Inflammatory macrophage (primary cell): ENCODE measurements at regions not wholly inside any gene's neighbourhood (a gene's known extent, or its start where the extent isn't known, plus 50 kb on each side); places are given as distances from the start of the nearest gene placed in this dataset.

Experiments used
- DNase-seq, 2 donors: peaks; one replicate each; pipeline ENCODE4 v3.0.0-alpha.2; 2020 to 2022

DNA sequence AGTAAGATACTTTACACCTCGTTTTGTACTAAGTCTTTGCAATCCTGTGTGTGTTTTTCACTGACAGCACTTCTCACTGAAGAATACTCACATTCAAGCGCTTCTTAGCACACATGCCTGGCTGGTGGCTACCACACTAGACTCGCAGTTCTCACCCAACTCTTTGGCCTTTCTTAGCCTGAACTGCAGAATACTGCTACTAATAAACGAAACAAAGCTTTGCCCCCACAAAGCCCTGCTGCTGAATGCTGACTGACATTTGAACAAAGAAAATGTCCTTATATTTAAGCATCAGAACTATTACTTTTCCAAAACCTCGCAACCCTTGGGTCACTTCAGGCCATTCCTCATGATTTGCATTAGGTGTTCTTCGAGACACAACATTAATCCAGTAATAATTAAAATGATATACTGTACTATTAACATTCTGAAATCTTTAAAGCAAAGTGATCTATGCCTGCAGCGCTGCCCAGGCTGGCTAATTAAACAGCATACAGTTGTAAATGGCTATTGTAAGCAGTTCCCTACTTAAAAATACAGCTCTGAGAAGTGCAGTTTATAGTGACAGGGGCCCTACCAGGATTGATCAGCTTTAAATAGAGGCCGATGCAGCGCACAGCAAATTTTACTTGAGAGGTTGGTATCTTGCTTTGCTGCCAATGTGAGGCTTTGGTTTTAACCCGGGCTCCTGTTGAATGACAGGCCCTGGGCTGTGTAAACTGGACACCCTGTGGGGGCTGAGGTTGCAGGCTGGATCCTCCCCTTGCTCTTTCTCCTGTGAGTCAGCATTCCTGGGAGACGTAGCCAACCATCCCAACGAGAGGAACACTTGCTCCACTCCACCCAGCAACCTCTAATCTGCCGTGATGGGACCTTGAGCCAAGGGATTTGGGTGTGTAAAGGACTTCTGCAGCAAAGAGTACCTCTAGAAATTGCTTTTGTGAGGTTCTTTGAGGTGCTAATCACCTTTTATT lies 899.0 kb downstream of the TFAP2A start:
- no peak for DNase-seq

DNA sequence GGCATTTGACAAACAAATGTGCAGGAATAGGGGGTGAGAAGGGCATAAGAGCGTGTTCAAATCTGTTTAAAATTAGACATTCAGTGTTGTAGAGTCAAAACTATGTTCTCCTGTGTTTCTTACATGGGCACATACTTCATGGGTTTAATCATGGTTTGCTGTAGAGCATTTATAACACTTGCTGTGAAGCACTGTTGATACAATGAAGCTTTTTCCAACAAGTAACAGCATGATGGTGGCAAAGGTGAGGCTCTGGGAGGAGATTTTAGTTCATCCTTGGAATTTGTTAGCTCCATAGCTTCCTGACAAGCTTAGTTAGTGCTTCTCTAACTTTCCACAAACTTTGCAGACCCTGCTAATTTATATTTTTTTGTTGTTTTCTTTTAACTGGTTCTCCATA lies 900.7 kb downstream of the TFAP2A start:
- DNase-seq = no peak

DNA sequence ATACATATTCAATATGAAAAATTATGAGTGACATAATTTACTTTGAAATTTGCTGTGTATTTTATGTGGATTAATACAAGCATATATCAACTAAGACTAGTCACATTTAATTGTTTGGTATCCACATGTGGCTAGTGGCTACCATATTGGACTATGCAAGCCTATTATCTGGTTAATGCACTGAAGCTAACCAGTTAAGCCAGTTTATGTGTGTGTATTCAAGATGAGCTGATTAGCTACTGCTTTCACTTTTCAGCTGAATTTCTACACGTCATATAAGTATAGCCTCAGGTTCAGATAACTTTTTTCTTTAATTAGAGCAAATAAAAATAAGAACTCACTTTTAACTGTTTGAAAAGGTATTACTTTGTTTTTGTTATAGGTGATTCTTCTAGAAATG lies 903.7 kb downstream of the TFAP2A start:
- no peak for DNase-seq

DNA sequence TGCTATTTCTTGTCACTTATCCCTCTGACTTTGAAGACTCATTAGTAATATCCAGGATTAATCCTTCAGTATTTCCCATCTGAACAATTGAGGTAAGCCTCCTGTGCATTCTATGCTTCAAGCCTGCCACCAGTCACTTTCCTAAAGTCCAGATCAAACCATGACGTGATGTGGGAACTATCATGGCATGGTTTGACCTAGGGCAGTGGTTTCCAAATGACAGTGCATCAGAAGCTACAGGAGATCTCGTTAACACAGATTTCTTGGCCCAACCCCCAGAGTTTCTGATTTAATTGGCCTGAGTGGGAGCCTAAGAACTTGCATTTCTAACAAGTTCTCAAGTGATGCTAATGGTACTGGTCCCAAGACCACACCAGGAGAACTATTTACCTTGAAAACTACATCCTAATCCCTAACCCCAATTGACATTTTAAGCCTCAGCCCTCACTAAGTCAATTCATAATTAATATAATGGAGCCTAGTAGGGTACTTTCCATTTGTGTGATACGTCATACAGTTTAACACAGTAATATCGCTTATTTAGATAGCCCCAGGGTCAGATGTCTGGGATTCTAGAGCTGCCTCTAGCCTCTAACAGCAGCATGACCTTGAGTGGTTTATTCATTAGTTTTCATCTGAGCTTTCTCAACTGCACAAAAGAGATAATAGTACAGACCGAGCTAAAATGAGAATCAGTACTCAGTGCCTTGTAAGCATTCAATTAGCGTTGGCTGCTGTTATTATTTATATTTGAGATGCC lies 907.6 kb downstream of the TFAP2A start:
- DNase-seq = no peak

DNA sequence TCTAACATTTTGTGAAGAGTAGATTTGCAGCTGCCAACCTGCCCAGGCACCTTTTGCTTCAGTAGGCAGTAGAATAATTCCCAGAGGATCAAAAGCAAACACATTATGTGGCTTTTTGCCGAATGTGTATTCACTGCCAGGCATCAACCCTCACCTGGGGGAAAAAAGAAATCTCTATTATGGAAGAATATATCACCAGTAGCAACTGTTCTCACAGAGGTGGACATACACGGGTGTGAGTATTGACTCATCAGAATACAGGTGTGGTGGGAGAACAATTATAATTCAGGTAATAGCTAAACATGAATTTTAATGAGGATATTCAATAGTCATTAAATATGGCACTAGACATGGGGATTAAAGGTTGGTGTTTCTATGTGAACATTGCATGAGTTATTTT lies 910.7 kb downstream of the TFAP2A start:
- DNase-seq = no peak

DNA sequence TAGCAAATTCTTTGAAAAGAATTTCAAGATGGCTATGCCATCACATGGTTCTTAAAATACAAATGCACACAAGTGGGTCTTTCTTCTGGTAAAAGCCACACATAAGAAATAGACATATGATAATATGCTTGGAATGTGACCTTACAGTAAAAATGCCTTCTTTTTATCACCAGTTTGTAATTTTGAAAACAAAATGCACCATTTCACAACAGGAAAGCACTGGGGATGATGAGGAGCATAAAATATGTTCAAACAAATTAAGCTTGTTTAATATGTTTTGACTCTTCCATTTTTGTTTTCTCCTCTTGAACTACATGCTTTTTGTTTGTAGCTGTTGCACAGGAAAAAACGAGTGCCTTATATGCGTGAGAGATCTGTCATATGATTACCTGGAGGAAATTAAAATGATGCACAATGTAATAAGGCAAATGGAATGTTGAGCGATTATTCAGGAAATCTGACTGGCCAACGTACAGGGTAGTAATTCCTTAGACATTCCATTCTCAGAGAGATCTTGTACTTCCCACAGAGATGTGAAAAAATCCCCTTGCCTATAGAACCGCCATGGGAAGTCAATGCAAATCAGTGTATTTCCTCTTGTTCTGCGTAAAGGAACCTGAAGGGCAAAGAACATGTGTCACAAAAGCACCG lies 911.6 kb downstream of the TFAP2A start:
- DNase-seq = no peak

DNA sequence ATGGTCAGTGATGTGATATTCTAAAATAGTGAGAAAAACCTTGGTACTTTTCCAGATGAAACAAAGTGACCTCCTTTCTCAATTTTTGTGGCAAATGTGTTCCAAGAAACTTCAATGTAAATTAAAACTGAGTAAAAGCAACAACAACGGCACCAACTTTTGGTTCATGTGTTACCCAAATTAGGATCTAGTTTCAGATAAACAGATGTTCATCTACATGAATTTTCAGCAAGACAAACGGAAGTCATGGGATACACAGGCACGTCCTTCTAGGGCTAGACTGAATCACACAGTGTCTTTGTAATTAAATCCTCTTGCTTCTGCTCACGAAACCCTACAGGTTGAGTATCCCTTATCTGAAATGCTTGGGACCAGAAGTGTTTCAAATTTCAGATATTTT lies 915.2 kb downstream of the TFAP2A start:
- no peak for DNase-seq

DNA sequence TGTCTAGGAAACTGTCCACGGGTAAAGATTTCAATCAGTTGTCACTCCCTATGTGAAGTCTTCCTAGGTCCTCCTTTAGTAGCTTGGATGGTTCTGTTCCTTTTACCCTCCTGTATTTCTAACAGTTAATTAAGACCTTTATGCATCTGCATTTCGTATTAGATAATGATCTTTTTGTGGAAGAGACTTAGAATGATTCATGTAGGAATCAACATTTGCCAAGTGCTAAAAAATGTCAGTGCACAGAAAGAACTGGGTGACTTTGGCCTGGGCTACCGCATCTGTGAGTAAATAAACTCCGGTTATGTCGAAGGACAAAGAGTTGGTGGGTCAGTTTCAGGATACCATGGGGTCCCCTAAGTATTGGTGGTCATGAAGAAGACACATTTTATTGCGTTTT lies 918.0 kb downstream of the TFAP2A start:
- DNase-seq = no peak

DNA sequence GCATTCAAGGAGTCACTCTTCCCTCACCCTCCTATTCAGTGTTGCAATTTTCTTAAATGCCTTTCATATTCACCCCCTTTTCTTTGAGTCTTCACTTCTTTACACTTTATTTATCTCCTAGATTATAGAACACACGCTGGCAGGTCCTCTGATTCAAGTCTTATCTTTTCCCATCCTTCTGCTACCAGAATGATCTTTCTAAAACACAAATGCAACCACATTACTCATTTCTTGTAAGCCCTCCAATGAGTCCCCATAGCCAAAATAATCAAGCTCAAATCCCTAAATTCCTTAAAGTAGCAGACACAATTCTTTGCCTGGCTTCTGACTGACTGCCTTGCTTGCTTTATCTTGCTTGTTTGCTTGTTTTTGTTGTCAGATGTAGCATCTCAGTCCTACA lies 920.0 kb downstream of the TFAP2A start:
- DNase-seq = no peak

DNA sequence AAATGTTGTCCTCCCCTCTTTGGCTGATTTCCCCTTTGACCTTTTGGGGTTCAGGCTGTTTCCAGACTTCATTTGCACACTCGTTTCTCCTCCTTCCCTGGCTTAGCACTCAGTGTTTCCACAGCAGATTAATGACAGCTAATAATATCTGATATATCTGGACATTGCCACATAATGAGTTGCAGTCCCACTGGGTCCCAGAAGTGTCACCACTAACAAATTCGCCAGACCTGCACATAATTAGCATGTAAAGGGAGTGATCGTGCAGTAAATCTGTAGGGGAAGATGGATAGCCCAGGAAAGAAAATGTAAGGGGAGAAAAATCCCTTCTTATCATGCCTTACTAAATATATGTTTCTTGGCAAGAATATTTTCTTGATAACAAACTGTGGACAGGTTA lies 922.1 kb downstream of the TFAP2A start:
- DNase-seq = no peak

DNA sequence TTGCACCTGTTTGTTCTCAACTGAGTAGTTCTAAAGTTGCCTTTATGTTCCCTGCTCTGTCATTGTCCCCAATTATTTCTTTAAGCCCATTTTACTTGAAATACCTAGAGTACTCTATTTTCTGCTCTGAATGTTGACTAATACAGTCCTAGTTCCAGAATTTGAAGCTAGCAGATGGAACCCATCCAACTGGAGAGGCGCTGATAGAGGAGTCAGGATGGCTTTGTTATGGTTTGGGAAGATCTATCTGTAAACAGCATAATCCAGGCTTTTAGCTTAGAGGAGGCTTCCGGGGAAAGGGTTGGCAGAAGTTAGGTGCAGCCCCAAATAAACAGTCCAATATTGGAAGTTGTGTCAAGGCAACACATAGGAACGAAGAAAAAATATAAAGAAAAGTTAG lies 927.7 kb downstream of the TFAP2A start:
- DNase-seq = no peak

DNA sequence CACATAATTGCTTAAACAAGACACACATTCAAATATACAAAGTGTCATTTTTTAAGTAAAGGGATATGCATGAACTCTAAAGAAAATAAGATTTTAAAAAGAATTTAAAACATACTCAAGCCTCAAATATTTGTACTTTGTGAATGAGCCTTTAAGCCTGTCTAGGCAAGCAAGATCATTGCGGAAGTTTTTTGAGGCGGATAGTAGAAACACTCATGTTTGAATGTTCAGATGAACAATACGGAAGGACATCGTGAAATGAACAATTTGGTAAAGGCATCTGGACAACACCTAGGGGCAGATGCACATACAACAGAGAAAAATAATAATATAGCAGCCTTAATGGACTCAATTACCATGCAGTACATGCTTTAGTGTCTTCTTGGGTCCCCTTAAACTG lies 928.9 kb downstream of the TFAP2A start:
- no peak for DNase-seq

DNA sequence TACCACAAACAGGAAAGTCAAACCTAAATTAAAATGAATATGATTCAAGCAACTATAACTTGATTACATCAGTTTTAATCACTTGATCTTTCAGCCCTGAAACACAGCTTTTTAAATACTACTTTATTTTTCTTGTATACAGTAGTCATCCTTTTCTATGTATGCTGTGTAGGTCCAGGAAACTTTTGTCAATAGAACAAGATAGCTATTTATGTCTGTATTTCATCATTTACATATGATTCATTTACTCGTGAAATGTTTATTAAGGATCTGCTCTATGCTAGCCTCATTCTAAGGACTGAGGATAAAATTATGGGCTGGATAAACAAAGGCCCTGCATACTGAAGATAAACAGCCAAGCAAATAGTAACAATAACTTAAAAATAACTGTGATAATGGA lies 930.2 kb downstream of the TFAP2A start:
- no peak for DNase-seq

DNA sequence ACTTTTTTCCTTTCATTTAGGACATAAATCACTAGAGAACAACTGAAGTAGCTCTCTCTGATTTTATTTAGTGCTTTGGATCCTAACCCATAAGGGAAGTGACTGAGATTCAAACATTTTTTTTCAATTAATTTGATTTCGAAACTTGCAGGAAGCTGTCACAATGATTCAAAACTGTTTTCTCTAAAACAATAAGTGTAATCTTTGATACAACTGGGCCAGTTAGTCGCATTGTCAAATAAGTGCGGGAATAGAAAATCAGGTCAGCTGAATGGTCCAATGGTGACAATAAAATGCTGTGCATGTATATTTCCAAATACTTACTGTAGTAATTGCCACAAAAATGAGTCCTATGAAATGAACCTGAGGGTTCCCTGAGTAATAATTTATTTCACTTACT lies 930.8 kb downstream of the TFAP2A start:
- DNase-seq = no peak

DNA sequence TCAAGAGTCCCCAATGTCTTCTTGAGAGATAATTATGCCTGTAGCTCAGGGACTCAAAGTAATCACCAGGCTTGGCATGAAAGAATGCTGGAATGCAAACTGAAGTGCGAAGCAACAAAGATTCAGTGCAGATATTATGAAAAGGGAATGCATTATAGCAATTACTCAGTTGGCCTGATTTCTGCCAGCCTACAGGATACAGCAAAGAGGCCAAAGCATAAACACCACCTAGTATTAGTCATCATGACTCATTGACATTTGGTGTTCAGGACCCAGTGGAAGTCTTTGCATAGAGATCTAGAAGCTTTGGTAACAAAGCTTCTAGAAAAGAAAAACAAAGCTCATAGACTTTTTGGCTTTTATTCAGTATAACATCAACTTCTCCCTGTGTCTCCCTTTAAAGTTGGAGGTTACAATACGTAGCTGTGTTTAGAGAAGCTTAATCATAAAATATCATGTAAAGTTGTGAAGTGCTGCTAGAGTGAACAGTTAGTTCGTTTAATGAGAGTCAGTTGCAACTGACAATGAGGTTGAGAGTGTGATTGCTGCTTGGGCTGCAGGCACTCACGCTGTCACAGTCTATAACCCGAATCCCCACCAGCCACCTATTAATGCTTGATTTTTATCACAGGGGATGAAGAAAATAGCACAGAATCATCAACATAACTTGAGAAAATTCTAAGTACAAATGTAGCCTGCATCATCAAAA lies 932.7 kb downstream of the TFAP2A start:
- DNase-seq = no peak

DNA sequence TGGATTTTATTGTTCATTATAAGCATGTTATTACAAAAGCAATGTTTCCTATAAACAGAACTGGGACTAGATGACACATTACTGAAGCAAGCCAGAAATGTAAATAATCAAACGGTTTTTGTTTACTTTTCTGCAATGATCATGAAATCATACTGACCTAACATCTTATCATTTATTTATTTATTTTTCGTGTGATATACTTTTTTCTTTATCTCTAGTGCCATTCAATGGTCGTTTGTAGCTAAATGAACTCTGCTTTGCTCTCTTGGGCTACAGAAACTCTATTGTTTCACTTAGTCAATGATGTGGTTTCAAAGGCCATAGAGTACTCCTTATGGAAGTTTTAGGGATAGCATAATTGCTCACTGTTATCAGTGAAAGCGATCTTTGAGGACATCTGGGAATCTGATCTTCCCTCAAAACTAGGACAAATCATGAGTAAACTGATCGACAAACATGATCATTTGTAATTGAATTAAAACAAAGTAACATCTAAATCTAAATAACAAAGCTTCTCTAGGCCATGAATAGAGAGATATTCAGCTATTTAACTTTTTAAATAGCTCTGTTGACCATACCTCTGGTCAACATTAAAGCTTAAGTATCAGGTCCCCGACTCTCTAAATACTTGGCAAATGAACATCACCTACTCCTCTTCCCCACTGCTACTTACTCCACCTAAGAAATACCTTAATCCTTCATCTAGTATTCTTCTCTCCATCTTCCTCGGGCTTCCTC lies 933.4 kb downstream of the TFAP2A start:
- no peak for DNase-seq

DNA sequence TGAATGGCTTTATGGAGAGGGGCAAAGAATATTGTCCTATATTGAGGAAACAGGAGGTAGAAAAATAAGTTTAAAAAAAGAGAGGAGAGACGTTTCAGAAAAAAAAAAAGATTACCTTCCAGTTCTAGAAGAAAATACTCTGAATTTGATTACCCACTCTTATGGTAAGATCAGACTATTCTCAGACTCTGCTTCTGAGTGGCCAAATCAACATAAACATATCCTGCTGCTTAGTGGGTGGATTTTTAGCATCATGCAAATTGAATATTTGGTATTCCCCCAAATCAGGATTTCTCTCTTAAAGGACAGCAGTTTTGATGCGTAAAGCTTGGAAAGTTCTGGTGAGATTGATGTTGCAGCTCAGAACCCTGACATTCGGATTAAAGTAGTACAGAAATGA lies 946.6 kb downstream of the TFAP2A start:
- DNase-seq = no peak

DNA sequence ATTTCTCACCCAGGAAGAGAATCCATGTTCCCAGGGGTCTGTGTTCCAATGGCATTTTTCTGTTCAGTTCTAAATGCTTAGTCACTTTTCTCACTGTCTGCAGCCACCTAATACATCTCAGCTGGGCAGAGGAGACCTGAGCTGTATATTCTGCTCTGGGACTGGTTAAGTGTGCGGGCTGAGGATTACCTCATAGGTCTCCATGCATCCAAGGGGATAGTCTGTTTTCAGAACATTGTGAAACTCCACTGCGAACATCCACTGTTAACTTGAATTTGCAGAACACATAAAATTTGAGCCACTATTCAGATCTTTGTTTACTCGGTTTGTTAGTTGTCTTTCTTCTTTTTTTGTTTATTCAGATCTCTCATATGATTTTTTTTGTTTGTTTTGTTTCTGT lies 947.1 kb downstream of the TFAP2A start:
- no peak for DNase-seq

DNA sequence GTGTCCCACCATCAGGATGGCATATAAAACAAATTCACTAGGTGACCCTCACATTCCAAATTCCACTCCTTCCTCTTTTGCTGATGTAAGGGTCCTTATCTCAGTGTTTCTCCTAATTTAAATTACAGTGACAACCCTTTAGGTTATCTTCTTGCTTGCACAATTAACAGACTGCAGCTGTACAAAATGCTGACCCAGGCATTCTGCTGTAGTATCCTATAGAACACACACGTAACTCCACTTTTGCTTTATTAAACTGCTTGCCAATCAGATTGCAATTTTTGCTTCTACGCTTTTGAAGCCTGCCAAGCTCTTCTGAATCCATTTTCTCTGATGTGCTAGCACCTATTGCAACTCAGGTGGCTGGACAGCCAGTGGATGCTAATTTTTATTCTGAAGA lies 950.3 kb downstream of the TFAP2A start:
- DNase-seq = no peak

DNA sequence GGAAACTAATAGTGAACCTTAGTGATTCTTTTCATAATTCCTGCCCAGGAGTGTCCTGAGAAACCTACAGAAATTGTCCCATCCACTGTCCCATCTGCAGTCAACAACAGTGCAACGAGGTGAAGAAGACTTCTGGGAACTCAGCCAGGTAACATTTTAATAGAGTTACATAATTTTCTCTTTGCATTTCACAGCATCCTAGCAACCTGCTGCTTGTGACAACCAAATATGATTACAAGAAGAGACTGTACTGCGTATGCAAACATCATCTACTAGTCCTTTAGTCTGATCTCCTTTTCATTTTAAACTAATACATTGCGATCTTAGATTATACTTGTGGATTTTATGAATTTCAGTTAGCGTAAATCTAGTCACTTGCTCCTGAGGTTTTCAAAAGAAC lies 951.6 kb downstream of the TFAP2A start:
- no peak for DNase-seq

DNA sequence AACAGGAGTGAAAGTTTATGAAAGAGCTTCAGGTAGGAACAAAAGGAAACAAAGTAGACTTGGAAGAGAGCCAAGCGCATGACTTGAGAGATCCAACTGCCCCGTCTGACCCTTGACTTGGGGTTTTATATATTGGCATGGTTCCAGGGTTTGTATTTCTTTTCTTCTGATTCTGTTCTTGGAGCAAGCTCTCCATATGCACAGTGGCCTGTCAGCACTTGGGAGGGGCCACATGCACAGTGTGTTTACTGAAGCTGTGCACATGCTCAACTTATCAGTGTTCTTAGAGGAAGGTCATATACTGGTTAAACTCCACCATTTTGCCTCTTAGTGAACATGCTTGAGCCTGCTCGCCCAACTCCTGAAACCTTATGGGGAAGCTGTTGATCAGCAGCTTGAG lies 953.7 kb downstream of the TFAP2A start:
- DNase-seq = no peak

DNA sequence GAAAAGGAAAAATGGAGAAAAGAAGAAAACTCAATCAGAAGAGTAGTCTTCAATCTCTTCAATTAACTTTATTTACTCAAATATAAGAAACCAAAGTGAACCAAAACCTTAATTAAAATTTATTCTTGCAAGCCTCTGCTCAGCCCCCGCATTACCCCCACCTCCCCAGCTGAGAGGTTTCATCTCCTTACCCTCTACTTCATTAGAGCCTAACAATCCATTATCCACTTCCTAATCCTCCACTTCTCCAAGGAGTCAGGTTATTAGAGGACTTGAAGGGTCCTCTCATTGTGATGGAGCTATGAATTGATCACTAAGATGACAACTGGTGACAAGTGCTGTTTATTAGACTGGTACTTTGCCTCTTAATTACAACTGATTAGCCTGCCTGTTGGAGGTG lies 956.5 kb downstream of the TFAP2A start:
- no peak for DNase-seq
